Activated naive CD8-positive, alpha-beta T cell treated with anti-CD3 and anti-CD28 coated beads, Interleukin-2, amount 10 ng/mL, durations not matched to agents 7 days and 5 days (primary cell): ENCODE measurements at regions not wholly inside any gene's neighbourhood (a gene's known extent, or its start where the extent isn't known, plus 50 kb on each side); places are given as distances from the start of the nearest gene placed in this dataset.

ENCODE experiments used
- ATAC-seq: fragments of 150-1000 bp; cut with Tn5 transposase; one replicate; pipeline ENCODE4 v1.10.0; 2021; ENCODE audit warnings: low read depth, moderate library complexity
- POLR2A ChIA-PET: fragments of 350-600 bp; sonication (Branson Sonifier 250); formaldehyde crosslinking; loops from one replicate; lab custom pipeline; 2021; ENCODE audit warnings: antibody characterized with exemption; lab: Charles Lee
- DNase-seq: peaks from one replicate; pipeline ENCODE4 v3.0.0; 2021
- H3K27ac Mint-ChIP-seq: one replicate; pipeline ENCODE4 v1.8.0; 2022; ENCODE audit warnings: mild to moderate bottlenecking, mixed read lengths
- H3K27me3 Mint-ChIP-seq: one replicate; pipeline ENCODE4 v1.8.0; 2022; ENCODE audit warnings: mild to moderate bottlenecking, moderate library complexity, mixed read lengths
- H3K36me3 Mint-ChIP-seq: one replicate; pipeline ENCODE4 v1.8.0; 2021; ENCODE audit warnings: mild to moderate bottlenecking, mixed read lengths
- H3K4me1 Mint-ChIP-seq: one replicate; pipeline ENCODE4 v1.8.0; 2021; ENCODE audit warnings: mixed read lengths
- H3K4me3 Mint-ChIP-seq: one replicate; pipeline ENCODE4 v1.8.0; 2022; ENCODE audit warnings: mild to moderate bottlenecking, moderate library complexity, mixed read lengths
- H3K9me3 Mint-ChIP-seq: one replicate; pipeline ENCODE4 v1.8.0; 2021; ENCODE audit warnings: mixed read lengths

GRCh38 chr9:28782630-28783029 is 1209.3 kb upstream of the C9orf72 start:
- Mint-ChIP-seq H3K9me3 (no peaks in the 10 kb centered on the region), H3K4me3 (no peak overlapping the region), H3K36me3 (no peaks in the 10 kb centered on the region), H3K27ac (no peak overlapping the region), H3K4me1 (no peaks in the 10 kb centered on the region), H3K27me3 (no peaks in the 10 kb centered on the region)
- ATAC-seq (no peak), DNase-seq (no peak)
- POLR2A ChIA-PET = no interaction called here

- H3K4me3 Mint-ChIP-seq = no peak overlapping the region
- H3K27ac Mint-ChIP-seq = no peak overlapping the region
- no peaks in the 10 kb centered on the region for H3K4me1 Mint-ChIP-seq
- H3K36me3 Mint-ChIP-seq = no peaks in the 10 kb centered on the region
- ATAC-seq (no peak), DNase-seq (no peak)
- H3K9me3 Mint-ChIP-seq = no peaks in the 10 kb centered on the region
- no peaks in the 10 kb centered on the region for H3K27me3 Mint-ChIP-seq
- POLR2A ChIA-PET = no interaction called here
Observed at GRCh38 chr9:28792716-28793115, 1219.4 kb upstream of the C9orf72 start.

- Mint-ChIP-seq H3K27me3 (no peaks in the 10 kb centered on the region), H3K4me3 (no peak overlapping the region), H3K4me1 (no peaks in the 10 kb centered on the region), H3K27ac (no peak overlapping the region), H3K9me3 (no peaks in the 10 kb centered on the region), H3K36me3 (no peaks in the 10 kb centered on the region)
- no peak for DNase-seq
- POLR2A ChIA-PET = no interaction called here
- ATAC-seq = no peak
Observed at GRCh38 chr9:28799876-28800275, 1226.6 kb upstream of the C9orf72 start.

GRCh38 chr9:28801144-28801799 is 1228.0 kb upstream of the C9orf72 start:
- no peak for DNase-seq
- Mint-ChIP-seq H3K4me3 (no peak overlapping the region), H3K27ac (no peak overlapping the region), H3K9me3 (no peaks in the 10 kb centered on the region), H3K27me3 (no peaks in the 10 kb centered on the region), H3K4me1 (no peaks in the 10 kb centered on the region), H3K36me3 (no peaks in the 10 kb centered on the region)
- POLR2A ChIA-PET = no interaction called here
- no peak for ATAC-seq

- H3K9me3 Mint-ChIP-seq = no peaks in the 10 kb centered on the region
- no peaks in the 10 kb centered on the region for H3K36me3 Mint-ChIP-seq
- H3K4me3 Mint-ChIP-seq = no peak overlapping the region
- ATAC-seq = no peak
- POLR2A ChIA-PET = no interaction called here
- no peak for DNase-seq
- H3K27ac Mint-ChIP-seq = no peak overlapping the region
- H3K27me3 Mint-ChIP-seq = no peaks in the 10 kb centered on the region
- H3K4me1 Mint-ChIP-seq = no peaks in the 10 kb centered on the region
Observed at GRCh38 chr9:28805197-28805596, 1231.9 kb upstream of the C9orf72 start.

- no peaks in the 10 kb centered on the region for H3K36me3 Mint-ChIP-seq
Observed at GRCh38 chr9:28808042-28808441, 1234.8 kb upstream of the C9orf72 start.

GRCh38 chr9:28810388-28811075 is 1237.3 kb upstream of the C9orf72 start:
- Mint-ChIP-seq H3K27ac (no peak overlapping the region), H3K27me3 (no peaks in the 10 kb centered on the region), H3K36me3 (no peaks in the 10 kb centered on the region), H3K9me3 (no peaks in the 10 kb centered on the region), H3K4me3 (no peak overlapping the region), H3K4me1 (no peaks in the 10 kb centered on the region)
- no peak for ATAC-seq
- no peak for DNase-seq
- POLR2A ChIA-PET = no interaction called here

More at GRCh38 chr9:28808042-28808441, 1234.8 kb upstream of the C9orf72 start:
- H3K4me1 Mint-ChIP-seq = no peaks in the 10 kb centered on the region
- H3K9me3 Mint-ChIP-seq = no peaks in the 10 kb centered on the region
- no peaks in the 10 kb centered on the region for H3K27me3 Mint-ChIP-seq
- POLR2A ChIA-PET = no interaction called here
- no peak overlapping the region for H3K4me3 Mint-ChIP-seq
- no peak overlapping the region for H3K27ac Mint-ChIP-seq
- DNase-seq = no peak
- no peak for ATAC-seq

- Mint-ChIP-seq H3K36me3 (no peaks in the 10 kb centered on the region), H3K27me3 (no peaks in the 10 kb centered on the region), H3K9me3 (no peaks in the 10 kb centered on the region), H3K4me3 (no peak overlapping the region), H3K4me1 (no peaks in the 10 kb centered on the region), H3K27ac (no peak overlapping the region)
- no peak for DNase-seq
- ATAC-seq = no peak
- POLR2A ChIA-PET = no interaction called here
Observed at GRCh38 chr9:28820741-28821140, 1247.5 kb upstream of the C9orf72 start.

- Mint-ChIP-seq H3K36me3 (no peaks in the 10 kb centered on the region), H3K27me3 (no peaks in the 10 kb centered on the region), H3K4me1 (no peaks in the 10 kb centered on the region), H3K4me3 (no peak overlapping the region), H3K9me3 (no peaks in the 10 kb centered on the region), H3K27ac (no peak overlapping the region)
- no peak for DNase-seq
- POLR2A ChIA-PET = no interaction called here
- no peak for ATAC-seq
Observed at GRCh38 chr9:28821240-28821639, 1248.0 kb upstream of the C9orf72 start.

- no peak for DNase-seq
- POLR2A ChIA-PET = no interaction called here
- Mint-ChIP-seq H3K4me1 (no peaks in the 10 kb centered on the region), H3K4me3 (no peak overlapping the region), H3K27me3 (no peaks in the 10 kb centered on the region), H3K27ac (no peak overlapping the region), H3K9me3 (no peaks in the 10 kb centered on the region), H3K36me3 (no peaks in the 10 kb centered on the region)
- no peak for ATAC-seq
Observed at GRCh38 chr9:28824432-28824963, 1251.2 kb upstream of the C9orf72 start.

- Mint-ChIP-seq H3K27ac (no peak overlapping the region), H3K36me3 (no peaks in the 10 kb centered on the region), H3K27me3 (no peaks in the 10 kb centered on the region), H3K4me3 (no peak overlapping the region), H3K9me3 (peaks cover 2% of the 10 kb centered on the region), H3K4me1 (no peaks in the 10 kb centered on the region)
- POLR2A ChIA-PET = no interaction called here
- no peak for ATAC-seq
- DNase-seq = no peak
Observed at GRCh38 chr9:28832168-28832770, 1259.0 kb upstream of the C9orf72 start.

- Mint-ChIP-seq H3K36me3 (no peaks in the 10 kb centered on the region), H3K4me3 (no peak overlapping the region), H3K27me3 (no peaks in the 10 kb centered on the region), H3K4me1 (no peaks in the 10 kb centered on the region), H3K27ac (no peak overlapping the region), H3K9me3 (peaks cover 2% of the 10 kb centered on the region)
- ATAC-seq = no peak
- no peak for DNase-seq
- POLR2A ChIA-PET = no interaction called here
Observed at GRCh38 chr9:28834156-28834555, 1260.9 kb upstream of the C9orf72 start.

- Mint-ChIP-seq H3K36me3 (no peaks in the 10 kb centered on the region), H3K27ac (no peak overlapping the region), H3K27me3 (no peaks in the 10 kb centered on the region), H3K9me3 (no peaks in the 10 kb centered on the region), H3K4me1 (no peaks in the 10 kb centered on the region), H3K4me3 (no peak overlapping the region)
- POLR2A ChIA-PET = no interaction called here
- DNase-seq (no peak), ATAC-seq (no peak)
Observed at GRCh38 chr9:28839778-28840430, 1266.6 kb upstream of the C9orf72 start.
